ENCODE measurements at regions not wholly inside any gene's neighbourhood (a gene's known extent, or its start where the extent isn't known, plus 50 kb on each side); places are given as distances from the start of the nearest gene placed in this dataset.

DNA sequence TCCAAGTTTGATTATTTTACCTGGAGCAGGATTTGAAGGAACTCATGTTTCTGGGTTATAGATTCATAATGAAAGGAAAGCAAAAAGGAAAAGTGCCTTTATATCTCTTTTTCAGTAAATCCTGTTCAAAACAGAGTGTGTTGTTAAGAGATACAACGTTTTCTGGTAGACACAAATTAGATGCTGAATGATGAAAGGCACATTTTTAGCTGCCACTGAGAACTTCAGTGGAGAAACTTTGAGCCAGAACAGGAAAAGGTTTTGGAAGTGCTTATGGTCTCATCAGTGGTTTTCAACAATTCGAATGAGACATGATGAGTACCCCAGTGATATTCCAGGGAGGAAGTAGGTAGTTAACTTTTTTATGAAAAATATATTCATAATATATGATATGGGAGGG, 338.0 kb upstream of the C1orf87 start:
- no peak for FAIRE-seq

DNA sequence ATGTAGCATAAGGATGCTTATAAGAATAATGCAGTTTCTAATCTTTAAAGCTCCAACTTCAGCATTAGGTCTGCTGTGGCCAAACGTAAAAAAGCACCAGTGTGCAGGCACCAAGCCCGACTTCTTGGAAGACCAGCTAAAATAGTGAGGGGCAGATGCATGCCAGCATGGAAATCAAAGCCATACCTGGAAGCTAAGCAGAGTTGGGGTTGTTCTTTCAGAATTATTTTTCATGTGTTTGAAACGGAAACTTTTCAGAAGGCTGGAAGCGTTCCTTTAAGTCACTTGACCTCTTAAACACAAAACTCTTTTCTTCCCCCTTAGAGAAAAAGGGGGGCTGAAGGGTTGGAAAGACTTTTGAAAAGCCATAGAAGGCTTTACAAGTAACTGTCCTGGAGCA, 329.2 kb upstream of the C1orf87 start:
- FAIRE-seq: no peak

DNA sequence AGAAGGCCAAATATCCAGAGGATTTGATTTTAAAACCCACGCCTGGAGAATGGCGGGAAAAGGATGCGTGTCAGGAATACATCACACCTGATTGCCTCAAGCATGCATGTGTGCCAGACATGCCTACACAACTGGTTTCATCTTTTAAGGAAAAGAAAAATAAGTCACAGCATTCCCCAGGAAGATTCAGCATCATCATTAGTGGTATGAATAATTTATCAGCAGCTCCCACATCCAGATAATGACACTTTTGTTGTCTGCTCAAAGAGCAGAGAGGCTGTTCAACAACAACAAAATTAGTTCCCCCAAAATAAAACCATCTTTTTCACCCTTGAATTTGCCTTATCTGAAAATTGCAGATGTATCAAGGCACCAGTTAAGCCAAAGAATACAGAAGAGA, 328.6 kb upstream of the C1orf87 start:
- FAIRE-seq: no peak

DNA sequence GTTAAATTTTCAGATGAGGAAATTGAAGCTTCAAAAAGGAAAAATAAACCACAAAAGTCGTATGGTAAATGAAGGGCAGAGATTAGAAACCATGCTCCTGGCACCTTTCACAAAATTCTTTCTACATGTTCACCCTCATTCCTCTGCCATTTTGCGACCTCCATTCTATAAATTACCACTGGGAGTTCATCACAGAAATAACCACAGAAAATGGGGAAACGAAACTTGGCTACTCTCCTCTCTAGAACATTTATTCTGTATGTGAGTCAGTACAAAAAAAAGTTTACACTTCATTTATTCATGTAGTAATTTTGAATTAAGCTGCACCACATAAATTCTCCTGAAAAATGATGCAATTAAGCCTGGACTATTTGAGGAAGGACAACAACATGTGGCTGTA, 320.9 kb upstream of the C1orf87 start:
- no peak for FAIRE-seq

DNA sequence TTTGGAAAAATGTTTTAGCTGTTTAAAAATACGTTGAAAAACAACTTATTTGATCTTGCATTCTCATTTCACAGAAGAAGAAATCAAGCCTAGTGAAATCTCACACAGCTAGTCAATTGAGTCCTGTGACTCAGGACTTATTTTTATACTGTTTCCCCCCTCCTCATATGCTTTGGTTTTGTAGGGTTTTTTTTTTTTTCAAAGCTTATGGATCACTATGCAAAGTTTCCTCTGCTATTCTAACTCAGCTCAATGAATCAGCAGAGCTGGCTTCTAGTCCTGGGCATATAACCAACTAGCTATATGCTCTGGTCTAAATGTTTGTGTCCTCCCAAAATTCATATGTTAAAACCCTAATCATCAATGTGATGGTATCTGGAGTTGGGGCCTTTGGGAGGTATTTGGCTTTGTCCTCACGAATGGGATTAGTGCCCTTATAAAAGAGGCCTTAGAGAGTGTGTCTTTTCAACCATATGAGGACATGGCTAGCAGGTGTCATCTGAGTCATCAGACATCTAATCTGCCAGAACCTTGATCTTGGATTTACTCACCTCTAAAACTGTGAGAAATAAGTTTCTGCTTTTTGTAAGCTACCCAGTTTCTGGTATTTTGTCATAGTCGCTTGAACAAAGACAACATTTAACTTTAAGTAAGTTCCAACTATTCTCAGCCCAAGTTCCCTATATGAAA, 317.2 kb upstream of the C1orf87 start:
- no peak for FAIRE-seq

DNA sequence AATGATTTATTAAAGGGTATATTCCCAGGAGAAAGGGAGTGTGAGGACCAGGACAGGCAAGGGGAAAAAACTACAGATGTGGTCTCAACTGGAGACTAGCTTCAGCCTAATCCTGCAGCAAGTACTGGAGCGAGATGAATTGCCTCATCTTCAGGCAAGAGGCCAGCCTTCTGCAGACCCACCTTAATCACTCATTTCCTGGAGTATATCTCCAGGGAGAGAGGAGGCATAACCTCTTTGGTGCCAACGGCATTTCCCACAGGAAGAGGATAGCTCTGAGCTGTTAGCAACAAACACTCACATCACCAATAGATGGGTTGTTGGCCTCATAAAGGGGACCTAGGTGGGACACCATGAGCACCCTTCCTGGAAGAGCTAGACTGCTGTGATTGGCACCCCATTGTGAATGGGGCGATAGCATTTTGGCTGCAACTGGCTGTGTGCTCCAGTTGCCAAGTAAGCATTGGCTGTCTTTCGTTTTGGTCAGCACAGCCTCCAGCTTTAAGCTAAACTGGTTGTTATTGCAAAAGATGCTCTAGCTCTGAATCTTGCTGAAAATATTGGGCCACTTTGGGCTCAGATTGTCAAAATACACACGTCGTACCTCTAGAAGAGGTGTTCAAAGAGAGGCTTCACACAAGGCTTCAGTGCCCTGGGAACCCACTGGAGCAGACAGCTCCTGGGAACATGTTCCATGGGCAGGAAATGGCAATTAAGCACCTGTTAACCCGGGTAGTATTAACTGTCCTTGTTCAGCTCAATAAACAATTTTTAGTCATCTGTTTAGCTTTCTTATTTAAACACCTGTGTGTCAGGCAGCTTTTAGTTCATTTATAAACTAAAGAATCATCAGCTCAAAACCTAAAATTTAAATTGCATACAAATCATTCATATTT, 314.8 kb upstream of the C1orf87 start:
- FAIRE-seq: no peak

DNA sequence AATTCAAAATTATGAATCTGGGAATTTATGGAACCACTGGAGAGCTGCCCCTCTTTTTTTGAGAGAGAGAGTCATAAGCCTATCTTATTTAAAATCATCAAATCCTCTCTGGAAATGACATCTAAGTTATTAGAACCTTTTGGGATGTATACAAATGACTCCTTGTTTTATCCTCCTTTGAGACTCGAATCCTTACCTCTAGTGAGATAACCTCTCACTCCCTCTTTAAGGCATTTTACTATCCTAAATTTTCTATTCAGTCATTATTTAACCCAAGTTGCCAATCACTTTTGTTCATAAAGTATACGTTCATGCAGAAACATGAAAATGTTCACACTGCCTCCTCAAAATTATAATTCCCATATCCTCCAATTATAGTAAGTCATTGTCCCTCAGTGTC, 313.6 kb upstream of the C1orf87 start:
- no peak for FAIRE-seq

DNA sequence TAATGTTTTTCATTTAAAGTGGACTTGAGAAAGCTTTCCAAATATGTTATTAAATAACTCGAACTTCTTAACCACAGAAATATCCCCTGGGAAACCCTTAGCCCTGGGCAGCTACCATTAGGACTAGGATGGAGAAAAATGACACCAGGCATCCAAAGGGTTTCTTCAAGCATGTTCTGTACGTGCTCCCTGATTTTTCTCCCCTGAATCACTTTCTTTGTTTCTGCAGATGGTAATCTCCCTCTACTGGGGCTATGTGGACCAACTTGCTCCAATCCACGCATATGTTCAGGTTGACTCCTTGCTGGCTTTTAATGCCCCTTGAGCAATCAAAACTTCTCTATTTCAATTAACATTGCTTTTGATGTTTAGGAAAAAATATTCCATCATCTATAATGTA, 312.7 kb upstream of the C1orf87 start:
- FAIRE-seq: no peak

DNA sequence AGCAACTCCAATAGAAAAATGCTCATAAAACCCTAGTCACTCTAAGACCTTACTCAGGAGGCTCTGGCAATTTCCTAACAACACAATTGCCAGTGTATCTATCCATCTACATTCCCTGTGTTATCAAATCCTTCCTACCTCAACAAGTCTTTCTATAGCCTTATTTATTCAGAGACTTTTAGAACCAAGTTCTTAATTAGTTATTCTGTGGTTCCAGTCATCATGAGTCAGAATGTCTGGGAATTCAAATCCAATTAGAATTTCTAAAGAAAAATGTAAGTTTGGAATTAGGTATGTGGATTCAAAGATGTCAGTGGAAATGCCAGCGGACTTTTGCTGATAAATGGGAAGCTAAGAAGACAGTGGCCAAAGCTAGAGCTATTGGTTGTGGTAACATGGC, 302.6 kb upstream of the C1orf87 start:
- FAIRE-seq: no peak

DNA sequence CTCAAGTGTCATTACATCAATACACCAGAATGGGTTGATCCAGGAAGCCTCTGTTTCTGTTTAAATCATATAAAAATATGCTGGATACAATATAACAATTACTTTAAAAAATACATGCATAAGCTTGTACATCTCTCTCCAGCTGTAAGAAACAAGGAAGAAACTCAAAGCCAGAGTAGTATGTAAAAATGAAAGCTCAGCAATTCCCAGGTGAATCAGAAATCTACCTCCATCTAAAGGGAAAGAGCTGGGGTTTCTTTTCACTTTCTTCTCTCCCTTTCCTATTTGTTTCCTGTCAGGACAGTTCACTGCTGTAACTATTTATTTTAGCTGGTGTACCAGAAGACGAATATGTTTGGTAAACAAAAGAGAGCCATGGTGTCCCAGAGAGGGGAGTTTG, 301.0 kb upstream of the C1orf87 start:
- FAIRE-seq: no peak

DNA sequence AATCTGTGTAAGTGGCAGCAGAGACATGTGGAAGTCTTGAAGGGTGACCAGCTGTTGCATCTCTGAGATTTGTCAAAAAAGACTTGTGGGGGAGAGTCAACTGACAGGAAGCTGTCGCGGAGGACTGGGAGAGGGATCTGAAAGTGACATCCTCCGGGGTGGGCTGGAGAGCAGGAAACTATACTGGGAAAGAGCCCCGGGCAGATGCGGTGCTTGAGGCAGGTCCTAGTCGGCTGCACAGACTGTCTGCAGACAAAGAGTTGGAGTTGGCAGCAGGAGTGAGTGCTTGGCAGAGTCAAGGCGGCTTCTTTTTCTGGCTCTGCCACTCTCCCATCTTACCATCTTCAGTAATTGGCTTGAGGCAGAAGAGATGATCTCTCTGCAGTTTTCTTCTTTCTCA, 294.0 kb upstream of the C1orf87 start:
- no peak for FAIRE-seq

DNA sequence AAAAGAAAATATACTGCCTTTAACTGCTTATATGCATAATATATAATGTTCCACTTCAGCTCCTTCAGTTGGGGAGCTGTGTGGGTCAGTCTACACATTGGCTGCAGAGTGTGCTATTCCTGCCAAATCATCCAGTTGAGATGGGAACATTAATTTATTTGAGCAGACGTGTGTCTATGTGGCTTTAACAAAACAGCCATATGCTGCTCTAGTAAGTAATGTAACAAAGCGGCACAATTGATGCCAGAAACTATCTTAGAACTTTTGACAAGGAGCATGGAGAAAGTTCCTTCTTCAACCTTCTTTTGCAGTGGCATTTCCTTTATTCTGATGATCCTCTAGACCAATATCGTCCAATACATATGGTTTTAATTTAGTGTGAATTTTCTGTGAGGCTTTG, 285.9 kb upstream of the C1orf87 start:
- FAIRE-seq: no peak

DNA sequence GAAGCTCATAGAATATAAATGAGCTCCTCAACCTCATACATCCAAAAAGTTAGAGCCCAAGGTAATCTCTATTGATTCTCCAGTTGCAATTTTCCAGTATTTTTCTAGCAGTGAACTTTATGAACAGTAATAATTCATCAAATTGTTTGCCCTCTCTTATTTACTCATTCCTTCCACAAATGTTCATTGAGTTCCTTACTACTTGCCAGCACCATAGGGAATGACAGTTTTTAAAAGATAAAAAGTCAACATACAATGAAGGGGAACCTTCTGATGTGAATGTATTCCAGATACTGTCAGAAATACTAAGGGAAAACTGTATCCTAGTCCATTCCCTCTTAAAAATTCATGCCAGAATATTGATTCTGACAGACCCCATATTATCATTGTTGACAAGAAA, 277.0 kb upstream of the C1orf87 start:
- no peak for FAIRE-seq

DNA sequence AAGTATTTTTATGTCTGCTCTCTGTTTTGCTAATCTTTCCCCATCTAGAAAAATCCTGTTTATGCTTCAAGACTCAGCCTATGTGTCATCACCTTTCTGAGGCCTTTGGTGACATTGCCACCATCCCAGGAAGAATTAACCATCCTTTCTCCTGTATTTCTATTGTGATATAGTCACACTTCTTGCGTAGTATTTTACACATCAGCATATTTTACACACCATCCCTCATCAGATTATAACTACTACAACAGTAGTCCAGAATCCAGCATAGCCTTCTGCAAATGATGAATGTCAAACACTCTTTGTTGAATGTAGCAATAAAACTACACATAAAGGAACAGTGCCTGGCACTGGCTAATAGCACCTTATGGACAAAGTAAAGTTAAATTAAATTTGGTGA, 275.3 kb upstream of the C1orf87 start:
- FAIRE-seq: no peak

DNA sequence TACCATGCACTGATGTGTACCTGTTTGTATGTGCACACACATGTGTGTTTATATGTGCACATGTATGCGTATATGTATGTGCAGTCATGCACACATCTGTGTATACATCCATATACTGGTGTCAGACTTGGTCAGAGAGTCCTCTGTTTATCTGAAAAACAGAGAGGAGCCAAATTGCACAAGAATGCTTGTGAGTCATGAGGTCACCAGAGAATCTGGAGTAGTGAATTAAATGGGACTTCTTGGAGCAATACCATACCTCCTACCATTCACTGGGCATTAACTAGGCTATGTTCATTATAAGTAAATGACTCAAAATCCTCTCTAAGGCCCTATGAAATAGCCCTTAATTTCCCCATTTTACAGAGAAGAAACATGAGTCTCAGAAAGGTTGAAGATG, 272.1 kb upstream of the C1orf87 start:
- no peak for FAIRE-seq

DNA sequence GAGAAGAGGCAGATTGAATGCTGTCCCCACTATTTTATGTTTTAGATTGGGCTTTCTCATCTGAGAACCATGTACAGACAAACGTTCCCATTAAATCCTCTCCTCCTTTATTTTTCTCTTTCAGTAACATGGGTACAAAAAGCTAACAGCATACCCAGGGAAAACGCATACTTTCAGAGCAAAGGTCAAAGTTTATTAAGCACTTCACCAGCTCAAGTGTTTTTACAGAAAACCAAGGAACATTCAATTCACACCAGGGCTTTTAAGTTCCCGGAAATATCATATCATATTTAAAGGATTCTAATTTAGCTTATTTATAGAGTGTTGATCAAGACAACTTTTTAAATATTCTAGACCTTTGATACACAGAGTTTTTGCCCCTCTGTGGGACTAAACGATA, 271.5 kb upstream of the C1orf87 start:
- no peak for FAIRE-seq

DNA sequence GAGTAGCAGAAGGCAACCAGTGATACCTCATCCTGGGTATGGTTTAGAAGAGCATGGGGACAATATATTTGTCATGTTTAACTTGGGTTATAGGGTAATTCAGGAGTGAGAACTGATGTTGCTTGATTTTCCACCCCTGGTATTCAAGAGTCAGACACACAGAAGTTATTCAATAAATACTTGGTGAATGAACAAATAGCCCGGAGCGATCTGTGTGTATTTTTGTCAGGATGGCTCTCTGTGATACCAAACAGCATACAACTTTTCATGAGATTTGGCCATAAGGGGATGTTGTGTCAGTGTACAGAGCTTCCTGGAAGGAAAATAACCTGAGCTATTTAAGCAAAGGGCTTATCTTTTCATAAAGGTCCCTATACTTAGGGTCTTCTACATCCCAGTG, 270.2 kb upstream of the C1orf87 start:
- FAIRE-seq: no peak

DNA sequence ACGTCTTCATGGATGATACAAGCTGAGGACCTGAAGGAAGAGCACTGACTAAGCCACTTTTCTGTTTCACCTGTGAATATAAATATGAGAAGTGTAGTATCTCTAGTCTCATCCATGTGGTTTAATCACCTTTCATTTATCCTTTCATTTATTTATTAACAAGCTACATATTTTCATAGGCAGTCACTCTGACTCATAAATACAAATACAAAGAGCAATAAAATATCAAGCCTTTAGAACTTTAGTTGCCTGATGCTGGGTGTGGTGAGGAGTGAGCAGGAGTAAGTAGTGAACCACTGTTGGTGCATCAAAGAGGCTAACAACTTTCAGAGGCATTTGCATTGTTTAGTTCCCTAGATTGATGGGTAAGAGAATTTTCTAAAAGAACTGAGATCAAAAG, 269.0 kb upstream of the C1orf87 start:
- FAIRE-seq: no peak

DNA sequence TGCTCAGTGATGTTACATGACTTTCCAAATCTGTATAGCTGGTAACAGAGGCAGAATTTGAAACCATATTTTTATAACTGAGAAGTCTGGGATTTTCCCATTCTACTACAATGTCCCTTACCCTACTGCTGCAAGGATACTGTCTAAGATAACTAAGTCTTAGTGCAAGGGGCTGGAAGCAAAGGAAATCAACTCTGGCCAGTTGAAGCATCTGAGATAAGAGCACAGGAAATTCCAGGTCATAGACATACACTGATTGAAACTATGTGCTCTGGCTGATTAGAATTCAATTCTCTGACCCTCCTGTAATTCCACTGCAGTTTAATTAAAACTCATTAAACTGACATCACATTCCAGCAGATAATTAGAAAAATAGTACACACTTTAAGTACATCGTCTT, 267.7 kb upstream of the C1orf87 start:
- FAIRE-seq: no peak

DNA sequence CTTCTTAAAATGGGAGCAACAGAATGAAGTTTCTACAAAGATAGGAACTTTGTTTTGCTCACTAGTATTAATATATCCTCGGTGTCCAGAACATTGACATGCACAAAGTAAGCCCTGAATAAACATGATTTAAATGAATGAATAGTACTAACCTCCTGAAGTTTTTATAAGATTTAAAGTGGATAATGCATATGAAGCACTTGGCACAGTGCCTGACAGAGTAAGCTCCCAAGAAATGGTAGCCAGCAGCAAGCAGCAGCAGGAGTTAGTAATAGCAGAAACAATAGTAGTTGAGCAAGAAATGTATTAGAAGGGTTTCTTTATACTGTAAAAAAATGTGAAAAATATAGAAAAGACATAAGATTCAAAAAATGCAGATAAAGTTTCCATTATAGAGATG, 258.1 kb upstream of the C1orf87 start:
- FAIRE-seq: no peak

DNA sequence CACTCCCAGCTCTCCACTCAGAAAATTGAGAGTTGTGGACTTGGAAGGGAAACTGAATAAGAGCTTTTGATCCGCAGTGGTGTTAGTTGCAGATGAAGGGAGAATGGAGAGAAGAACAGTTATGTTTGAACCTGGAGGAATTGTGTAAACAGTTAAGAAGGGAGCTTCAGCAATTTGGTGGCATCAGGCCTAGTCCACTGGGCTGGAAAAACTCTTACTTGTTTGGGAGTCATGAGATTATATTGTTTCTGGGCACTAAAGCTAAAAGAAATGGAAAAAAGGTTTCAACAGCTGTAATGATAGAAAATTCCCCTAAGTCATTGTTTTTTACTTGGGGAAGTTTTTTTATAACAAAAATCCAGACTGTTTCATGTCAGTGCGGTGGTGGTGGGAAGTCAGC, 256.1 kb upstream of the C1orf87 start:
- FAIRE-seq: no peak

DNA sequence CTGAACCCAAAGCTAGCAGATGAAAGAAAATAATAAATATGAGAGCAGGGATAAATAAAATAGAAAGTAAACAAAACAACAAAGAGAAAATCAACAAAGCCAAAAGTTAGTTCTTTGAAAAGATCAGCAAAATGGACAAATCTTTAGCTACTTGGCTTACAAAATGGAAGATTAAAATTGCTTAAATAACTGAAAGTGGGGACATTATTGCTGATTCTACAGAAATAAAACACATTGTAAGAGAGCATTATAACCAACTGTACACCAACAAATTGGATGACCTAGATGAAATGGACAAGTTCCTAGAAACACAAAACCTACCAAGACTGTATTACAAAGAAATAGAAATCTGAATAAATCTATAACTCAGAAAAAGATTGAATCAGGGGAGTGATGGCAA, 238.3 kb upstream of the C1orf87 start:
- peak; percentile 90 for FAIRE-seq

DNA sequence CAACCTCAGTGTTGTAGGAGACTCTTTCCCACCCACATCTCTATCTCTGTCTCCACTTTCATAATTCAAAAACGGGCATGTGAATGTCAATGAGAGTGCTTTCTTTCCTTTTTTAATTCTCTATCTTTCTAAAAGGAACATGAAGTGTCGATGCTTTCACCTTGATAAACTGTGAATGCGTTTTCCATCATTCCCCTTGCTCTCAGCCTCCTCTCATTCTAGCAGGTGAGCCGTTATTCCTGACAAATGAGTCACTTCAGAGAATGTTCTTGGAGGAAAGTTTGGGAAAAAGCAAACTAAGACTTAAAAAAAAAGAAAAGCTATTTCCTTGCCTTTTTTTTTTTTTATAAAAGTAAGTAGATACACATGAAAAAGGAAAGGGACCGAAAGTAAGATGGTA, 226.0 kb upstream of the C1orf87 start:
- FAIRE-seq: no peak

DNA sequence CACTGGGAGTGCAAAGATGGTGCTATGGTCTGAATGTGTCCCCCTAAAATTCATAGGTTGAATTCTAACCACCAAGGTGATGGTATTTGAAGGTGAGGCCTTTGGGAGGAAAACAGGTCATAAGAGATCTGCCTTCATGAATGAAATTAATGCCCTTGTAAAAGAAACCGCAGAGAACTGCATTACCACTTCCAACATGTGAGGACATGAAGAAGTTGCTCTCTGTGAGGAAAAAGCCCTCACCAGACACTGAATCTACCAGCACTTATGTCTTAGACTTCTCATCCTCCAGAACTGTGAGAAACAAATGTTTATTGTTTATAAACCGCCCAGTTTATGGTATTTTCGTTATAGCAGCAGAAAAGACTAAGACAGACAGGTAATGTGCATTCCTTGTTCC, 224.7 kb upstream of the C1orf87 start:
- FAIRE-seq: no peak

DNA sequence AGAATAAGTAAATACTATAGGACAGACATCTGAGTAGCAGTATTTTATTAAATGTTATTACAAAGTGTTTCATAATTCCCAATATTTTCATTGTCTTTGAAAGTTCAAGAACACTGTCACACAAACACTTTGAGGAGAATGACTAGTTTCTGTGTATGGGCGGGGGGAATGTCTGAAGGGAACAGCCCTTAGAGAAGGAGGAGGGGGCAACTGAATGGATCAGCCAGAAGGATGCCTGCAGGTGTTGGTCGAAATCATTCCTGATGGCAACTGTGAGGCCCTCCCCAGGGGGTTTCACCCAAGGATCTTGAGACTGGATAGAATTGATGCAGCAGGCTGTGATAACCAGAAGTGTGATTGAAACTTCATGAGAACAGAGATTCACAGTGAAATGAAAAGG, 223.2 kb upstream of the C1orf87 start:
- FAIRE-seq: no peak

All from endometrium (tissue), 2 donors.